H1 (cell line): ENCODE measurements at regions not wholly inside any gene's neighbourhood (a gene's known extent, or its start where the extent isn't known, plus 50 kb on each side); places are given as distances from the start of the nearest gene placed in this dataset.

Experiments used
- CTCF ChIA-PET: fragments of 300-600 bp; sonication (Branson Sonifier 250); formaldehyde crosslinking; loops from one replicate; lab custom pipeline; 2021; ENCODE audit not compliant: partially characterized antibody; lab: Charles Lee
- POLR2A ChIA-PET: fragments of 300-600 bp; sonication (Branson Sonifier 250); formaldehyde crosslinking; loops from one replicate; lab custom pipeline; 2021; ENCODE audit warnings: inconsistent platforms; ENCODE audit not compliant: partially characterized antibody; lab: Charles Lee
- DNase-seq, 2 experiments: peaks; one replicate each; pipeline versions ENCODE4 v3.0.0 to v3.0.0-alpha.2; 2010 to 2022; ENCODE audit warnings: low spot score in 2 of 2, low read depth in 1 of 2, mixed read lengths in 1 of 2
- FAIRE-seq: peaks from 2 replicates; lab custom pipeline; 2011; peaks lifted over from hg19 to GRCh38; lab: Jason Lieb, UNC
- H2AFZ ChIP-seq: 2 replicates; pipeline ENCODE4 v1.8.1; 2012; ENCODE audit warnings: low read length, inconsistent platforms
- H2AK5ac ChIP-seq: 2 replicates; pipeline ENCODE4 v1.6.1; 2013; ENCODE audit warnings: low read depth, low read length
- H2BK120ac ChIP-seq: replicated peaks from 2 replicates; pipeline ENCODE3; 2013; ENCODE audit warnings: low read depth, low read length, inconsistent platforms
- H2BK12ac ChIP-seq: 2 replicates; pipeline ENCODE4 v1.6.1; 2013; ENCODE audit warnings: low read depth, low read length
- H2BK15ac ChIP-seq: 2 replicates; pipeline ENCODE4 v1.6.1; 2013; ENCODE audit warnings: low read length
- H2BK20ac ChIP-seq: 2 replicates; pipeline ENCODE4 v1.6.1; 2013; ENCODE audit warnings: low read length
- H2BK5ac ChIP-seq: 2 replicates; pipeline ENCODE4 v1.6.1; 2013; ENCODE audit warnings: low read depth, low read length
- H3K14ac ChIP-seq: 2 replicates; pipeline ENCODE4 v1.6.1; 2013; ENCODE audit warnings: inconsistent platforms; ENCODE audit not compliant: insufficient read length
- H3K18ac ChIP-seq: 2 replicates; pipeline ENCODE4 v1.6.1; 2013; ENCODE audit warnings: low read length; ENCODE audit errors: extremely low read depth
- H3K23ac ChIP-seq: 2 replicates; pipeline ENCODE4 v1.6.1; 2013; ENCODE audit warnings: inconsistent platforms; ENCODE audit not compliant: insufficient read length
- H3K23me2 ChIP-seq: 2 replicates; pipeline ENCODE4 v1.6.1; 2013; ENCODE audit warnings: low read depth, low read length
- H3K27ac ChIP-seq: 2 replicates; pipeline ENCODE4 v1.6.1; 2011; ENCODE audit warnings: low read depth, low read length, inconsistent platforms
- H3K27me3 ChIP-seq, 4 experiments: replicated peaks in 1 of 4; 1 replicate in 1 of 4; 2 replicates in 3 of 4; pipeline versions ENCODE4 v1.6.1 to v1.8.1; 2011 to 2013; ENCODE audit warnings: low read length in 3 of 4, mild to moderate bottlenecking in 3 of 4, inconsistent platforms in 2 of 4, mixed read lengths in 2 of 4, moderate library complexity in 1 of 4; ENCODE audit not compliant: control insufficient read depth in 3 of 4, insufficient read depth in 3 of 4; ENCODE audit errors: extremely low read depth in 1 of 4
- H3K36me3 ChIP-seq, 4 experiments: 2 replicates each; pipeline versions ENCODE4 v1.6.1 to v1.8.1; 2011 to 2013; ENCODE audit warnings: mild to moderate bottlenecking in 4 of 4, low read length in 3 of 4, moderate library complexity in 2 of 4, control low read depth in 1 of 4, inconsistent platforms in 1 of 4; ENCODE audit not compliant: insufficient read depth in 4 of 4, control insufficient read depth in 2 of 4
- H3K4ac ChIP-seq: replicated peaks from 2 replicates; pipeline ENCODE3; 2013; ENCODE audit warnings: low read length, low read depth, mixed read lengths, inconsistent platforms; ENCODE audit not compliant: insufficient read length
- H3K4me1 ChIP-seq, 4 experiments: replicated peaks in 1 of 4; 1 replicate in 1 of 4; 2 replicates in 3 of 4; pipeline versions ENCODE4 v1.6.1 to v1.8.1; 2011 to 2013; ENCODE audit warnings: low read length in 3 of 4, inconsistent platforms in 2 of 4, mixed read lengths in 1 of 4; ENCODE audit not compliant: insufficient read depth in 4 of 4, control insufficient read depth in 3 of 4
- H3K4me2 ChIP-seq, 2 experiments: 2 replicates each; pipeline versions ENCODE4 v1.6.1 to v1.8.1; 2011 to 2013; ENCODE audit warnings: low read depth in 2 of 2, low read length in 2 of 2, control low read depth in 1 of 2, inconsistent platforms in 1 of 2, mild to moderate bottlenecking in 1 of 2; ENCODE audit not compliant: insufficient read depth in 1 of 2
- H3K4me3 ChIP-seq, 4 experiments: fragments of 200-600, 300-600 bp in 1 of 4; sonication (generic), shearing (Covaris generic), sonication (Bioruptor Twin) in 1 of 4; 2 replicates each; pipeline versions ENCODE4 v1.5.1 to v1.8.1; 2011 to 2016; ENCODE audit warnings: low read length in 4 of 4, low read depth in 3 of 4, control low read depth in 2 of 4, inconsistent platforms in 2 of 4, mild to moderate bottlenecking in 2 of 4, mixed read lengths in 1 of 4, moderate library complexity in 1 of 4; ENCODE audit not compliant: insufficient read depth in 2 of 4; ENCODE audit errors: extremely low read depth in 1 of 4
- H3K56ac ChIP-seq: replicated peaks from 2 replicates; pipeline ENCODE3; 2013; ENCODE audit warnings: low read depth, mild to moderate bottlenecking, mixed read lengths, low read length, inconsistent platforms; ENCODE audit not compliant: insufficient read length
- H3K79me1 ChIP-seq: 2 replicates; pipeline ENCODE4 v1.6.1; 2013; ENCODE audit warnings: low read depth, low read length, control low read depth
- H3K79me2 ChIP-seq, 2 experiments: 2 replicates each; pipeline versions ENCODE4 v1.6.1 to v1.8.1; 2012 to 2013; ENCODE audit warnings: low read length in 2 of 2, mild to moderate bottlenecking in 2 of 2, inconsistent platforms in 1 of 2; ENCODE audit not compliant: insufficient read depth in 2 of 2, control insufficient read depth in 1 of 2
- H3K9ac ChIP-seq, 4 experiments: replicated peaks in 1 of 4; 1 replicate in 1 of 4; 2 replicates in 3 of 4; pipeline versions ENCODE4 v1.6.1 to v1.8.1; 2011 to 2013; ENCODE audit warnings: low read depth in 3 of 4, low read length in 3 of 4, control low read depth in 2 of 4, mild to moderate bottlenecking in 2 of 4, moderate library complexity in 2 of 4, inconsistent platforms in 1 of 4; ENCODE audit errors: extremely low read depth in 1 of 4
- H3K9me3 ChIP-seq, 2 experiments: 2 replicates each; pipeline versions ENCODE4 v1.6.1 to v1.8.1; 2012 to 2013; ENCODE audit warnings: mild to moderate bottlenecking in 2 of 2, moderate library complexity in 2 of 2, control low read depth in 1 of 2, inconsistent platforms in 1 of 2, low read depth in 1 of 2, low read length in 1 of 2, mixed read lengths in 1 of 2; ENCODE audit not compliant: insufficient read depth in 2 of 2
- H4K20me1 ChIP-seq, 2 experiments: replicated peaks in 1 of 2; 2 replicates each; pipeline versions ENCODE3 to v1.8.1; 2011 to 2013; ENCODE audit warnings: inconsistent platforms in 2 of 2, low read length in 2 of 2, mild to moderate bottlenecking in 1 of 2; ENCODE audit not compliant: insufficient read depth in 2 of 2, control insufficient read depth in 1 of 2
- H4K5ac ChIP-seq: 2 replicates; pipeline ENCODE4 v1.6.1; 2013; ENCODE audit warnings: low read length, low read depth, mixed read lengths, inconsistent platforms; ENCODE audit not compliant: insufficient read length
- H4K8ac ChIP-seq: 2 replicates; pipeline ENCODE4 v1.8.0; 2013; ENCODE audit warnings: mild to moderate bottlenecking, moderate library complexity, low read length, inconsistent platforms; ENCODE audit not compliant: insufficient read depth; ENCODE audit errors: extremely low read depth
- H4K91ac ChIP-seq: replicated peaks from 2 replicates; pipeline ENCODE3; 2013; ENCODE audit warnings: low read length, mixed read lengths, inconsistent platforms; ENCODE audit not compliant: insufficient read length
- BCL11A ChIP-seq, 2 experiments: IDR thresholded peaks; one replicate each; pipeline ENCODE4 v1.6.1; 2011; ENCODE audit warnings: low read depth in 2 of 2, low read length in 2 of 2, mild to moderate bottlenecking in 2 of 2
- CHD2 ChIP-seq: IDR thresholded peaks from 2 replicates; pipeline ENCODE4 v1.6.1; 2012; ENCODE audit warnings: low read length, improper control_type of control experiment
- FOSL1 ChIP-seq: IDR thresholded peaks from 2 replicates; pipeline ENCODE4 v1.6.1; 2011; ENCODE audit warnings: mild to moderate bottlenecking, low read depth, low read length, moderate library complexity; ENCODE audit not compliant: insufficient read depth
- KDM4A ChIP-seq: IDR thresholded peaks from one replicate; pipeline ENCODE4 v1.7.1; 2012; ENCODE audit warnings: low read depth, mild to moderate bottlenecking, moderate library complexity, low read length, inconsistent platforms; ENCODE audit not compliant: severe bottlenecking
- NANOG ChIP-seq: IDR thresholded peaks from 2 replicates; pipeline ENCODE4 v1.6.1; 2011; ENCODE audit warnings: low read length, low read depth, mild to moderate bottlenecking, inconsistent platforms; ENCODE audit not compliant: insufficient read depth, poor library complexity, severe bottlenecking
- NRF1 ChIP-seq: IDR thresholded peaks from 2 replicates; pipeline ENCODE4 v1.6.1; 2011; ENCODE audit warnings: mild to moderate bottlenecking, low read depth, low read length, improper control_type of control experiment
- RNF2 ChIP-seq: fragments of 200-900, 300-1000 bp; sonication (generic); IDR thresholded peaks from 2 replicates; pipeline ENCODE4 v1.7.1; 2016; ENCODE audit warnings: borderline replicate concordance, low read depth, mild to moderate bottlenecking, antibody characterized with exemption, low read length; ENCODE audit not compliant: poor library complexity, severe bottlenecking; ENCODE audit errors: missing control alignments
- SIN3A ChIP-seq, 2 experiments: IDR thresholded peaks in 1 of 2; conservative IDR thresholded peaks in 1 of 2; 2 replicates each; pipeline ENCODE4 v1.6.1; 2011 to 2012; ENCODE audit warnings: low read length in 2 of 2, improper control_type of control experiment in 1 of 2, low read depth in 1 of 2, mild to moderate bottlenecking in 1 of 2
- SIRT6 ChIP-seq: IDR thresholded peaks from one replicate; pipeline ENCODE4 v1.7.1; 2012; ENCODE audit warnings: low read length, inconsistent platforms
- SRF ChIP-seq: IDR thresholded peaks from 2 replicates; pipeline ENCODE4 v1.6.1; 2011; ENCODE audit warnings: mild to moderate bottlenecking, low read depth, low read length, moderate library complexity
- TAF7 ChIP-seq: optimal IDR thresholded peaks from 2 replicates; pipeline ENCODE3; 2011; ENCODE audit warnings: low read depth, mild to moderate bottlenecking, inconsistent platforms, low read length, moderate library complexity, borderline replicate concordance
- YY1 ChIP-seq: IDR thresholded peaks from 2 replicates; pipeline ENCODE4 v1.6.1; 2011; ENCODE audit warnings: low read depth, mild to moderate bottlenecking, low read length
- WGBS, 2 experiments: shearing (Covaris generic) in 1 of 2; methylation state at CpG; one replicate each; pipeline versions ENCODE4 v1.1.6 to v1.1.7; 2013 to 2015; ENCODE audit warnings: low lambda C conversion rate in 2 of 2, mixed read lengths in 2 of 2, inconsistent platforms in 1 of 2, low coverage in 1 of 2, missing lambda C conversion rate in 1 of 2; ENCODE audit not compliant: insufficient replicate concordance in 2 of 2, insufficient coverage in 1 of 2, insufficient read length in 1 of 2; ENCODE audit errors: extremely low coverage in 1 of 2, missing lambda C conversion rate in 1 of 2; 5-methylcytosine and 5-hydroxymethylcytosine counted together
- TF ChIP-seq, protein P1 (sequence below): IDR thresholded peaks from 2 replicates; pipeline ENCODE4 v1.6.1; 2012; ENCODE audit warnings: low read length, inconsistent platforms

DNA sequence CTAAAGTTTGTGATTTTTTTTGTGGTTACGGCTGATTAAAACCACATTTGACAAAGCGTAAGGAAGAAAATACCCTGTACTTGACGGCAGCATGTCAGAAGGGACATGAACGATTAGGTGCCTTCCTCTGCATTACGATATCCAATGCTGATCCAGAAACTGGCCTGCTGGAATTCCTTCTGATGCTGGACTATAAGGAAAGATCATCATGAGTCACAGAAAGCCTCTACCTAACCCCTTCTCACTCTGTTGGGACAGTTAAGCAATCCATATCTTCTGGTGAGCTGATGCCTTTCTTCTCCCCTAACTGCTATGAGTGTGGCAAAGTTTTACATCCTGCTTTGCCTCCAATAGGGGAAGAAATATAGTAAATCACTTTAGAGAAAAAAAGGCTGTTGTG is 78.4 kb upstream of the PAPPA start:
- no peak overlapping the region for H3K23ac ChIP-seq
- FAIRE-seq: no peak
- no peak for TF ChIP-seq SIN3A (conservative IDR thresholded peaks at IDR 0.05 in 1 of 2, IDR thresholded peaks at IDR 0.05 in 1 of 2; ENCODE audit: low read depth in 1 of 2, low read length in 2 of 2)
- TF ChIP-seq CHD2: no peak
- no peak for TF ChIP-seq NANOG
- TF ChIP-seq FOSL1: no peak
- TF ChIP-seq TAF7: no peak
- TF ChIP-seq YY1: no peak
- no peak for TF ChIP-seq NRF1
- TF ChIP-seq BCL11A (IDR thresholded peaks at IDR 0.05; ENCODE audit: low read depth in 2 of 2, low read length in 2 of 2): no peak
- no peak for TF ChIP-seq RNF2
- no peak for TF ChIP-seq SRF
- TF ChIP-seq KDM4A: no peak
- no peak for TF ChIP-seq SIRT6
- TF ChIP-seq, protein P1, sequence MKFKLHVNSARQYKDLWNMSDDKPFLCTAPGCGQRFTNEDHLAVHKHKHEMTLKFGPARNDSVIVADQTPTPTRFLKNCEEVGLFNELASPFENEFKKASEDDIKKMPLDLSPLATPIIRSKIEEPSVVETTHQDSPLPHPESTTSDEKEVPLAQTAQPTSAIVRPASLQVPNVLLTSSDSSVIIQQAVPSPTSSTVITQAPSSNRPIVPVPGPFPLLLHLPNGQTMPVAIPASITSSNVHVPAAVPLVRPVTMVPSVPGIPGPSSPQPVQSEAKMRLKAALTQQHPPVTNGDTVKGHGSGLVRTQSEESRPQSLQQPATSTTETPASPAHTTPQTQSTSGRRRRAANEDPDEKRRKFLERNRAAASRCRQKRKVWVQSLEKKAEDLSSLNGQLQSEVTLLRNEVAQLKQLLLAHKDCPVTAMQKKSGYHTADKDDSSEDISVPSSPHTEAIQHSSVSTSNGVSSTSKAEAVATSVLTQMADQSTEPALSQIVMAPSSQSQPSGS: no peak

More for the DNA sequence above, 78.4 kb upstream of the PAPPA start:
- H2BK12ac ChIP-seq: no peak overlapping the region
- no peaks in the 10 kb centered on the region for H3K9me3 ChIP-seq
- no peak overlapping the region for H2AK5ac ChIP-seq
- no peaks in the 10 kb centered on the region for H3K27me3 ChIP-seq
- no peaks in the 10 kb centered on the region for H3K4me1 ChIP-seq
- H3K9ac ChIP-seq: no peak overlapping the region
- no peak overlapping the region for H2AFZ ChIP-seq
- no peak overlapping the region for H3K14ac ChIP-seq
- no peak overlapping the region for H3K27ac ChIP-seq
- H3K4ac ChIP-seq: no peak overlapping the region
- H2BK120ac ChIP-seq: no peak overlapping the region
- H4K91ac ChIP-seq: no peak overlapping the region
- H2BK5ac ChIP-seq: no peak overlapping the region
- no peaks in the 10 kb centered on the region for H3K23me2 ChIP-seq
- no peaks in the 10 kb centered on the region for H3K79me2 ChIP-seq
- H4K8ac ChIP-seq: no peak overlapping the region
- H3K79me1 ChIP-seq: no peaks in the 10 kb centered on the region
- POLR2A ChIA-PET: no interaction called here
- H2BK15ac ChIP-seq: no peak overlapping the region
- no peak overlapping the region for H3K18ac ChIP-seq
- WGBS, 2 experiments: 95% methylated on average over 5 of the region's 5 CpGs; no CpG with 5 or more reads in 1 of the 2 experiments
- no peak overlapping the region for H2BK20ac ChIP-seq
- no peak for DNase-seq
- H3K4me2 ChIP-seq: no peak overlapping the region
- no peak overlapping the region for H3K56ac ChIP-seq
- CTCF ChIA-PET: interaction anchor here (0.7 kb wide), 1 partner anchor 514 kb away, joined by 3 read pairs; no protein-coding TSS in a partner anchor
- H3K36me3 ChIP-seq: no peaks in the 10 kb centered on the region; a peak in 1 of 8 replicates
- no peaks in the 10 kb centered on the region for H4K20me1 ChIP-seq
- no peak overlapping the region for H3K4me3 ChIP-seq
- H4K5ac ChIP-seq: no peak overlapping the region
